ENCODE measurements at regions not wholly inside any gene's neighbourhood (a gene's known extent, or its start where the extent isn't known, plus 50 kb on each side); places are given as distances from the start of the nearest gene placed in this dataset.

- TF ChIP-seq POLR2AphosphoS5 (IDR thresholded peaks at IDR 0.05; ENCODE audit: low read depth, low read length) (no peak), TAF1 (IDR thresholded peaks at IDR 0.05; ENCODE audit: borderline replicate concordance, low read depth, low read length) (no peak), POLR2A (IDR thresholded peaks at IDR 0.05; ENCODE audit: low read depth, low read length) (no peak)
Measured at GRCh38 chr10:42960491-42960990, 116.3 kb upstream of the RET start.

Measured in GM12892 (cell line).